ENCODE measurements at regions not wholly inside any gene's neighbourhood (a gene's known extent, or its start where the extent isn't known, plus 50 kb on each side); places are given as distances from the start of the nearest gene placed in this dataset.

DNA sequence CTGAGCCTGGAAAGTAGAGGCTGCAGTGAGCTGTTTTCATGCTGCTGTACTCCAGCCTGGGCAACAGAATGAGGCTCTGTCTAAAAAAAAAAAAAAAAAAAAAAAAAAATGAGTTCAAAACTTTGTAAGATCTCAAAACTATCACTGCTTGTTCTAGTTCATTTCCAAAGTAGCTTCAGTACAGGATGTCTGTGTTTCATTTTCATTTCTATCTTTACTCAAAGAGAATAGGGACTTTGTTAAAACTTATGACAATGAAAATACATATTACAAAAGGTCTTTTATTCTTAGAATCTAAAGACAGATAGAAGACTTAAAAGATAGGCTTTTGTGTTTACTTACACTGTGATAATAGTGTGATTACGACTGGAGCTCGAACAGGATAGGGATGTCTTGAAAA is 709.7 kb downstream of the ADGRL2 start:
- Histone ChIP-seq H3K9me3 (no peaks in the 10 kb centered on the region), H3K36me3 (no peaks in the 10 kb centered on the region), H3K27me3 (no peaks in the 10 kb centered on the region), H3K4me1 (peaks cover 0 to 4% (median 2%) of the 10 kb centered on the region in 4 donors), H3K27ac (no peak overlapping the region), H3K4me3 (no peak overlapping the region)
- intact Hi-C loops (cut with DNase I): no loop called here
- no peak for TF ChIP-seq CTCF (IDR thresholded peaks at IDR 0.05)
- no peak for TF ChIP-seq POLR2A (IDR thresholded peaks at IDR 0.05)
- WGBS (ENCODE audit: insufficient coverage, low coverage, low lambda C conversion rate, missing lambda C conversion rate): 59% methylated on average over 2 of the region's 2 CpGs
- DNase-seq (no peak), ATAC-seq (no peak)

DNA sequence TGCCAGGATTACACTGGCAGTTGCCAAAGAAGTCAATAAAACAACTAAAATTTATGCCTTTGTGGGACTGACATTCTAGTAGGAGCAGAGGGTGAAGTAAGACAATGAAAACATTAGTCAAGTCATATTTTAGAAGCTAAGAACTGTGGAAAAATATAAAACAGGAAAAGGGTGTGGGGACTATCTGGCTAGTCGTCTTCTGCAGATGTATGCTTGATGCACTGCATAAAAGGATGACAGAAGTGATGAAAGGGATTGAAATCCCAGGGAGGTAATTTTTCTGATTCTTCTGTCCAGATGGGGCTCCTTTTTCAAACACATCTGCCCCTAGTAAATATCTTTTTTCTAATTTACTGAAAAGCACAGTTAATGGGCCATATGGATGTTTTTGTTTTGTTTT is 706.3 kb downstream of the ADGRL2 start:
- H3K36me3 ChIP-seq: no peaks in the 10 kb centered on the region
- H3K9me3 ChIP-seq: no peaks in the 10 kb centered on the region
- no peaks in the 10 kb centered on the region for H3K4me1 ChIP-seq
- no peaks in the 10 kb centered on the region for H3K27me3 ChIP-seq
- 62% methylated on average over 1 of the region's 1 CpG for WGBS (ENCODE audit: insufficient coverage, low coverage, low lambda C conversion rate, missing lambda C conversion rate)
- no peak for TF ChIP-seq CTCF (IDR thresholded peaks at IDR 0.05)
- no peak for TF ChIP-seq POLR2A (IDR thresholded peaks at IDR 0.05)
- DNase-seq: no peak
- no peak for ATAC-seq
- no peak overlapping the region for H3K27ac ChIP-seq
- intact Hi-C loops (cut with DNase I): no loop called here
- no peak overlapping the region for H3K4me3 ChIP-seq

DNA sequence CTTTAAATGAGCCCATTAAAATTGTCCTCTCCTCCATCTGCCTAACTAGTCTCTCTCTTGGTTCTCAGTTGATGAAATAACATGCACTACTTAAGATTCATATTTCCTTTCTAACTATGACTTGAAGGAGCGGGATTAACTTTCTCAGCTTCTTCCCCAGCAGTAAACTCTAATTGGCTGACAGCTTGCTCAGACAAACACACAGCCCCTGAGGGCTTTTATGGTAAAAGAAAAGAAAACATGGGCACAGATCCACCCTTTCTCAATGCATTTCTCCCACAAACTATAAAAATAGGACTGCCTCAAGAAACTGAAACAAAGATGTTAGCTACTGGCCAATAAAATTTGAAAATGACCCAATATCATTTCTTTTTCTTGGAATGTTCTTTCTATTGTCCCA is 703.1 kb downstream of the ADGRL2 start:
- Histone ChIP-seq H3K4me3 (no peak overlapping the region), H3K4me1 (no peaks in the 10 kb centered on the region), H3K9me3 (no peaks in the 10 kb centered on the region), H3K27me3 (no peaks in the 10 kb centered on the region), H3K36me3 (no peaks in the 10 kb centered on the region), H3K27ac (no peak overlapping the region)
- ATAC-seq (no peak), DNase-seq (no peak)
- intact Hi-C loops (cut with DNase I): no loop called here
- TF ChIP-seq CTCF (IDR thresholded peaks at IDR 0.05) (no peak), POLR2A (IDR thresholded peaks at IDR 0.05) (no peak)
- 88% methylated on average over 1 of the region's 1 CpG for WGBS (ENCODE audit: insufficient coverage, low coverage, low lambda C conversion rate, missing lambda C conversion rate)

DNA sequence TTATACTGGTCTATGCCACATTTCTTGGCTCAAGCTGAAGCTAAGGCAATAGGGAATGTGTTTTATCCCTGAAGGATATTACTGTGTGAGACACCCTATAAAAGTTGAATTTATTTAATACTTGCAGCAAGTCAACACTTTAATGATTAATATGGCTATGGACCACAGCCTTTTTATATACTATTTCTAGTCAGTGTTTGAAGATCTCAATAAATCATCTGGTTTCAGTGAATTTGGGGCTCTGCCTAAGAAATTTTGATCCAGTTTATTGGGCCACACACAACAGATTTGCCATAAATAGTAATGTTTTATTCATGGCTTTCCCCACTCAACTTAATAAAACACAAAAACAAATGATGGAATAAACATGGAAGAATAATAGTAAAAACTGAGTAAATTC is 698.3 kb downstream of the ADGRL2 start:
- TF ChIP-seq POLR2A (IDR thresholded peaks at IDR 0.05) (no peak), CTCF (IDR thresholded peaks at IDR 0.05) (no peak)
- intact Hi-C loops (cut with DNase I): no loop called here
- no peak for ATAC-seq

GRCh38 chr1:82494117-82494516 is 693.4 kb downstream of the ADGRL2 start:
- Histone ChIP-seq H3K9me3 (no peaks in the 10 kb centered on the region), H3K4me3 (no peak overlapping the region), H3K27me3 (no peaks in the 10 kb centered on the region), H3K27ac (no peak overlapping the region), H3K36me3 (no peaks in the 10 kb centered on the region), H3K4me1 (no peaks in the 10 kb centered on the region)
- WGBS (ENCODE audit: insufficient coverage, low coverage, low lambda C conversion rate, missing lambda C conversion rate): 85% methylated on average over 3 of the region's 3 CpGs
- intact Hi-C loops (cut with DNase I): no loop called here
- no peak for DNase-seq
- TF ChIP-seq CTCF (IDR thresholded peaks at IDR 0.05) (no peak), POLR2A (IDR thresholded peaks at IDR 0.05) (no peak)
- ATAC-seq: no peak

More for the DNA sequence above, 698.3 kb downstream of the ADGRL2 start:
- no peaks in the 10 kb centered on the region for H3K27me3 ChIP-seq
- H3K4me1 ChIP-seq: no peaks in the 10 kb centered on the region
- H3K4me3 ChIP-seq: no peak overlapping the region
- H3K9me3 ChIP-seq: no peaks in the 10 kb centered on the region
- H3K27ac ChIP-seq: no peak overlapping the region
- DNase-seq: no peak
- no peaks in the 10 kb centered on the region for H3K36me3 ChIP-seq

Measured in right lobe of liver (tissue), 6 donors.